DMS153 treated with DMSO at 0.1 percent for 48 hours (cell line): ENCODE measurements at regions not wholly inside any gene's neighbourhood (a gene's known extent, or its start where the extent isn't known, plus 50 kb on each side); places are given as distances from the start of the nearest gene placed in this dataset.

ENCODE experiments used
- DNase-seq: peaks from one replicate; lab custom pipeline; 2025; ENCODE audit not compliant: unreplicated experiment; lab: John Stamatoyannopoulos, UW

DNA sequence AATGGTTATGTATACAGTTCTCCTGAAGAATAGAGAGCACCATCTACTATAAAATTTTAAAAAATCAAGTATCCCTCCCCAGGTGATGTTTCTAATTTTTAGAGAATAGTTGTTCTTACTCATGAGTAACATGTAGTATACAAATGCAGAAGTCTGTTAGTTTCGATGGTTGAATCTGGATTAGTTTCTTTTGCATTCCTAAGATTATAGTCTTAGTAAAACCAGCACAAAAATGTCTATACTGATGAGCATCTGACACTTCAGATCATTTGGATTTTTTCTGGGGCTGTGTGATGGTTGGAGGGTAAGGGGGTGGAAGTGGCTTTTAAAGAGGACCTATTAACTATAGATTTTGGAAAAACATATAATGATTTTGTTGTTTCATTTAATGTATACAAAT, 167.3 kb upstream of the SGO1 start:
- DNase-seq: no peak

DNA sequence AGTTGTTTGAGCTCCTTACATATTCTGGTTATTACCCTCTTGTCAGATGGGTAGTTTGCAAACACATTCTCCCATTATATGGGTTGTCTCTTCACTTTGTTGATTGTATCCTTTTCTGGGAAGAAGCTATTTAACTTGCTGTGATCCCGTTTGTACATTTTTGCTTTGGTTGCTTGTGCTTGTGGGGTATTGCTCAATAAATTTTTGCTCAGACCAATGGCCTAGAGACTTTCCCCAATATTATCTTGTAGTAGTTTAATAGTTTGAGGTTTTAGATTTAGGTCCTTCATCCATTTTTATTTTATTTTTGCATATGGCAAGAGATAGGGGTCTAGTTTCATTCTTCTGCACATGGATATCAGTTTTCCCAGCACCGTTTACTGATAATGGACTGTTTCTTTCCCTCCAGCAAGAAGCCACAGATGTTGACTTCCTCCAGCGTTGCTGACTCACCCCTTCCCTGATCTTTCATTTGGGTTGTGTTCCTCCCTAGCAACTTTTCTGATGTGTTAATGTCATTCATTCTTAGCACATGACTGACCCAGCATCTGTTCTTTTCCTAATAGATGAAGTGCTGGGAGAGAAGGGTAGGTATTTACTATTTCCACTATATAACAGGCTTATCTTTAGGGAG, 166.7 kb upstream of the SGO1 start:
- DNase-seq: no peak

DNA sequence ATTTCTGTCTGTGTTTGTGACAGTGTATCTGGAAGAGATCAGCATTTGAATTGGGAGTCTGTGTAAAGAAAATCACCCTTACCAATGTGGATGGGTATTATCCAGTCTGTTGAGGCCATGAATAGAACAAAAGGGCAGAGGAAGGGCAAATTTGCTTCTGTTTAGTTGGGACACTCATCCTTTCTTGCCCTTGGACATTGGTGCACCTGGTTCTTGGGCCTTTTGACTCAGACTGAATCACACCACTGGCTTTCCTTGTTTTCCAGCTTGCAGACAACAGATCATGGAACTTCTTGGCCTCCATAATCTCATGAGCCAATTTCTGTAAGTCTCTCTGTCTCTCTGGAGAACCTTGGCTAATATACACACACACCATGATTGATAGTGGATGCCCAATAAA, 164.4 kb upstream of the SGO1 start:
- no peak for DNase-seq

DNA sequence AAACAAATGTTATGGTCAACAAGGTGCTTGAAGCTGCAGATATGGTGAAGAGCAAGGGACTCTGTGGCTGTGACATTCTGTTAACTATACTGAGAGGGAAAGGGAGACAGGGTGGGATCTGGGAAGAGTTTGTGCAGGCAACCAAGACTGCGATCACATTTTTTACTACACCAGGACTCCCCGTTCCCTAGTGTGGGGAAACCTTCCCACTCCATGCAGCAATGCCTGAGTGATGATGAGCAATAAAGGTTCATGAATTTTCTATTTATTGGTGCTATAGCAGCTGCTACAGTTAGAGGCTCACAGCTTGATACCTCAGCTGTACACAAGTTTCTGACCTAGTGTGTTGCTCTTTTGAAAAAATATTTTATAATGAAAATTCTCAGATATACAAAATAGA, 160.9 kb upstream of the SGO1 start:
- DNase-seq: no peak

DNA sequence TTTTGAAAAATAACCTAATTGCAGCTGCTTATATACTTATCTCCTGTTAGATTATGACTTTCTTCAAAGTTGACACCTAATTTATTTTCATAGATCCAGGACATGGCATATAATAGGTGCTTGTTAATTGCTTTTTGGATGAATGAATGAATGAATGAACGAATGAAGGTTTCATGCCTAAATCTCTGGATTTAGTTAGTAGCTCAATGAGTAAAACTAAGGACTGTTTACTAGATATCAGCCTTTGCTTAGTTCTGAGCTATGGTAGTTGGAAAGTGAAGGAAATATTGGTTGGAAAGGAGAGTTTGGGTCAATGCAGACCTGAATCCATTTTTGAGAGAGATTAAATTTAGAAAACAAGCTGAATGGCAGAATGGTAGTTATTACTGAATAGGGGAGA, 160.4 kb upstream of the SGO1 start:
- no peak for DNase-seq

DNA sequence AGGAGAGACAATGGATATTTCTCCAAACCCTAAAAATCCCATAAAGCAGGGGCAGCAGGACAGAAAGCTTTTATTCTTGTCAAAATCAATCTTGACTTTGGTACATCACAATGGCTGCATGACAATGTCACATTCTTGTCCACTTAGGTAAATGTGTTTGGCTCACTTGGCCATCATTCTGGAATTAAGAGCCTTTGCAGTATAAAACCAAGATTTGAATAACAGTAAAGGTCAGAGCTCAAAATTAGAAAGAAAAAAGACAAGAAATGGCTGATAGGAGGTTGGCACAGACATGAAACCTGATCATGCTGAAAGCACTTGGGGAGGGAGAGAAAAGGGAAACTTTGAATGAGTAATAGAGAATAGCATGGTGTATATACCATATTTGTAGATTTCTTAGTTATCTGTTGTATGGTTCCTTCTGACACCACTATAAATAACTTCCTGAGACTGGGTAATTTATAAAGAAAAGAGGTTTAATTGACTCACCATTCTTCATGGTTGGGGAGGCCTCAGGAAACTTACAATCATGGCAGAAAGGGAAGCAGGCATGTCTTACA, 158.5 kb upstream of the SGO1 start:
- DNase-seq: no peak

DNA sequence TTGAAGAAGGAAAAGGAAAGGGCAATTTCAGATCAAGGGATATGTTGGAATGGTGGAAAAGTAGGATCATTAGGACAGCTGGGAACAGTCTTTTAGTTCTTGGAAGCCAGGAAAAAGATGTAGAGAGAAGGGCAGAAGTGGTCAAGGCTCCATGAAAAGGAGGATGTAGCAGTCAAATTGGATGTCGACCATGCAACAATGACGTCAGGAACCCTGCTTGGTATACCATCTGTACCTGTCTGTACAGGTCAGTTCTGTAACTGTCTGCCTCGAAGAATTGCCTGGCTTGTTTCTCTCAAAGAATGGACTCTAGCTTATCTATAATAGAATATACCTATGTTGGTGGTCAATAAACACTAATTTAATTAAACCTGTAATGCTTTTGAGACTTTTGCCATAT, 157.8 kb upstream of the SGO1 start:
- DNase-seq: no peak

DNA sequence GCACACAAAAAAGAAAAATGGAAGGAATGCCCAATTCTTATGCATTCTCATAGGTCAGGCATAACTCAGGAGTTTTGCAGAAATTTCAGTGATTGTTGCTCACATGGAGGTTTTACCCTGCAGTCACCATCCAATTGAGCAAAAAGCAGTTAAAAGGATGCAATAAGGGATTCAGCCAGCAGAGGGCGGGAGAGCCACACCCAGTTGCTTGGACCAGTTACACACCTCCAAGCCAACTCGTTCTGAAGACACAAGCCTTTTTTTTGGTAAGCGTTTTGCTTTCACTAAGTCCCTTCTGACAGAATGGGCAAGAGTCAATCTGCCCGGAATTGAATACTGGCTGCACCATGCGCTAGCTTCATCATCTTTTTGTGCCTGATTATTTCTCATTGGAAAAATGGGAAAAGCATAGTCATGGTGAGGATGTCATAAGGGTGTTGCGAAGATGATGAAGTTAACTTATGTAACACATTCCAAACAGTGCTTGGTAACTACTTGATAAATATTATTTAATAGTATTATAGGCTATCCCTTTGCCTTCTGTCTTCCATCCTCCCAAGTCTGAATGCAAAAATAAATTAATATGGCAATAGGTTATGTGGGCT, 154.4 kb upstream of the SGO1 start:
- peak; percentile 0 for DNase-seq

DNA sequence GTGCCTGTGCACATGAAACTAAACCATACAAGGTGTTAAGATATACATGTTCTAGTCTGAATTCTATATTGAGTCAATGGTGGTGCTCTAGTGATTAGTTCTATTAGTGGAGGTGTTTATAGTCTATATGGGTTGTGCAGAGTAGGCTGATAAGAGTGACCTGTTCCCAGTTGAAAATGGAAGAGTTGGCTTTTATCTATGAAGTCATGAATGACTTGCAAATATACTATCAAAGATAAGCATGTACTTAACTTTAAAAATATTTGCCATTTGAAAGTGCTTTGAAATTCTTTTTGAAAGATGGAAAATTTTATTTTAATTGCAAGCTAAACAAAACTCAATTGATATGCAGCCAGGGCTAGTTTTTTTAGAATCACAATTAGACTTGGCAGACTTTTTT, 150.6 kb upstream of the SGO1 start:
- DNase-seq: no peak

DNA sequence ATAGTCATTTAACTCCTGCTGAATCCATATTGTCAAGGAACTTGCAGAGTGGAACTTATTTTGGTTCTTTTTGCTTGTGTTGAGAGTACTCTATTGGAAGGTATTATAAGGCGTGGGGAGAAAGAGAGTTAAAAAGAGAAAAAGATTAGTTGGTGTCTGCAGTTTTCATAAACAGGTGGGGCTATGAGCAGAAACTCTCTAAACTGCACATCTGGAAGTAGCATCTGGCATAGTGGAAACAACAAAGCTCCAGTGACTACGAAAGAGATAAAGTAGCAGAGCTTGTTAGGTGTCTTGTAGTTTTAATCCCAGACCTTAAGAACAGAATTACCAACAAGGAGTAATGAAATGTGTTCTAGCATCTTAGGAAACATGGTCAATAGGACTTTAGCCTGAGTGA, 148.8 kb upstream of the SGO1 start:
- DNase-seq: no peak

DNA sequence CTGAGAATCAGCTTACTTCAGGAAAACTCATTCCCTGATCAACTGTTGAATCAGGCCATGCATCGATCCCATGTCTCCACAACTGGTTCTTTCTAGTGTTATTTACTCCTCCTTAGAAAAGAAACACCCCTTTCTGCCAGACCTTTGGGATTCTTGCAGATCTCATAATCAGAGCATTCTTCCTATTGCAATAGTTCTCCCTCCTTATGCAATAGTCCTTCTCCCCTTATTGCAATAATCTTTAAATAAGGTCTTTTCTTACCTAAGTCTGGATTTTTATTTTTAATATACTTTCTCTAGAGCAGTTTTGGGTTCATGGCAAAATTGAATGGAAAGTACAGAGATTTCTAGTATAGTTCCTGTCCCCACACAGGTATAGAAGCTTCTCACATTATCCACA, 141.9 kb upstream of the SGO1 start:
- no peak for DNase-seq

DNA sequence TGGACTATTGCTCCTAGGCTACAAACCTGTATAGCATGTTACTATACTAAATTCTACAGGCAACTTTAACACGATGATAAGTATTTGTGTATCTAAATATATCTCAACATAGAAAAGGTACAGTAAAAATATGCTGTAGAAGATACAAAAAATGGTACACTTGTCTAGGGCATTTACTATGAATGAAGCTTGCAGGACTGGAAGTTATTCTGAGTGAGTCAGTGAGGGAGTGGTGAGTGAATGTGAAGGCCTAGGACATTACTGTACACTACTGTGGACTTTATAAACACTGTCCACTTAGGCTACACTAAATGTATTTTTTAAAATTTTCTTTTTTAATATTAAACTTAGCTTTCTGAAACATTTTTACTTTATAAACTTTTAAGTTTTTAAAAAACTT, 140.5 kb upstream of the SGO1 start:
- DNase-seq: no peak

DNA sequence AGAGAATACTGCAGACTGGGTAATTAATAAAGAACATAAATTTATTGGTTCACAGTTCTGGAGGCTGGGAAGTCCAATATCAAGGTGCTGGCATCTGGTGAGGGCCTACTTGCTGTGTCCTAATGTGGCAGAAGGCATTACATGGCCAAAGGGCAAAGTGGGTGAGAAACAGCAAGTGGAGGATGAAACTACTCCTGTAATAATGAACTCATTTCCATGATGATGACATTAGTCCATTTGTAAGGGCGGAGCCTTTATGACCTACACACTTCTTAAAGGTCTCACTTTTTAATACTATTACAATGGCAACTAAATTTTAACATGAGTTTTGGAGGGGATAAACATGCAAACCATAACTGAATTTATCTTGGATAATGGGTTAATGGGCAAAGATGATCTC, 139.6 kb upstream of the SGO1 start:
- no peak for DNase-seq

DNA sequence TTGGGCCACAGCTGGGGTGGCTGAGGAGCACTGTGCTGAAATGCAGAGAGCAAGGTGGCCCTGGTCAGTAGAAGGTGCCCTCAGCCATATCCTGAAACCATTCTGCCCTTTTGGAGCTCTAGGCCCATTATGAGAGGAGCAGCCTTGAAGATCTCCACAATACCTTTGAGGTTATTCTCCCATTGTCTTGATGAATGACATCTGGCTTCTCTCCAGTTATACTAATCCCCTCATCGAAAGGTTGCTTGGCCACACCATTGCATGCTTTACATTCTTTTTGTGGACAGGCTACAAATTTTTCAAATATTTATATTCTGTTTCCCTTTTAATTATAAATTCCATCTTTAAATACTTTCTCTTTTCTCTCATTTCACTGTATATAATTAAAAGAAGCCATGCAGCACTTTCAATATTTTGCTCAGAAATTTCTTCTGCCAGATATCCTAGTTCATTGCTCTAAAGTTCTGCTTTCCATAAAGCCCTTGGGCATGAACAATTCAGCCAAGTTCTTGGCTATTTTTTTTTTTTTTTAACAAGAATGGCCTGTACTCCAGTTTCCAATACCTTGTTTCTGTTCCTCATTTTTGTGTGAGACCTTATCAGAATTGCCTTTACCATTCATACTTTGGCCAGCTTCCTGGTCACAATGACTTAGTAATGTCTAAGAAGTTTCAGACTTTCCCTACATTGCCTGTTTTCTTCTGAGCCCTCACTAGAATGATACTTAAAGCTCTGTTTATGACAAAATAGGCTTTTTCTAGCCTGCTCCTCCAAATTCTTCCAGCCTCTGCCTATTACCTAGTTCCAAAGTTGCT, 138.9 kb upstream of the SGO1 start:
- no peak for DNase-seq

DNA sequence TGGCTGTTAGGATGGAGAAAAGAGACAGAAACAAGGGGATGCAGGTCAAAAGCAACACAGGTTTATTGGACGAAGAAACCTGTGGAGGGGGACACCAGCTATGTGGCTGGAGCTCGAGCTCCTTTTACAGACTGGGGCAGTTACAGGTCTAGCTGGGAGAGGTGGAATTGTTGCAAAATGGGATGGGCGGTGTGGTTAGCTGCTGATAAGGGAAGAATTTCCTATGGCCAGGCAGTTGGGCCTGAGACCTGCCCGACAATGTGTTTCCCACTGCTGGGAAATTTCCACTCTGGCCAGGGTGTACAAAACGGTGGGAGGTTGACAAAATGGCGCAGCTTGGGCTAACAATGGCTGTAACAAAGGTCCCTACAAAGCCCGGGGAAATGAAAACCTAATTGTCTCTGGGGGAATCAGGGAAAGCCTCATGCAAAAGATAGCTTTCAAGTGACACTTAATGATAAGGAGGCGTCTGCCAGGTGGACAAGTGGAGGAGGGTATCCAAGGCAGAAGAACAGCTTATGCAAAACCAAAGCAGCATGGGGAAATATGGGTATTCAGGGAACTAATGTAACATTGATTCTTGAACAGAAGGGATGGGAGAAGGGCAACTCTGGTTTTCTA, 137.4 kb upstream of the SGO1 start:
- no peak for DNase-seq

DNA sequence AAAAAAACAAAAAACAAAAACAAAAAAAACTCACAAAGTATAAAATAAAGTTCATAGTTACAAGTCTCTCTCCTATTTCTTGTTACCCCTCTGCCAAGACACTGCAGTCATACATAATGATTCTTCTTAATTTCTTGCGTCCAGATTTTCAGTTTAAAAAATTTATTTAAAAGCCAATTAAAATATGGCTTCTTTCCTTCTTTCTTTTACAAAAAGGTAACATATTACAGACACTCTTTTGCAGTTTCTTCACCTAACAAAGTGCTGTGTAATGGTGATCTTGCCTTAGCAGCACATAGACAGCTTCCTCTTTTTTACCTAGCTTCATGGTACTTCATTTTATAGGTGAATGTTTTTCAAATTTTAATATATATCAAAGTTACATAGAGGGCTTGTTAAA, 136.1 kb upstream of the SGO1 start:
- DNase-seq: no peak

DNA sequence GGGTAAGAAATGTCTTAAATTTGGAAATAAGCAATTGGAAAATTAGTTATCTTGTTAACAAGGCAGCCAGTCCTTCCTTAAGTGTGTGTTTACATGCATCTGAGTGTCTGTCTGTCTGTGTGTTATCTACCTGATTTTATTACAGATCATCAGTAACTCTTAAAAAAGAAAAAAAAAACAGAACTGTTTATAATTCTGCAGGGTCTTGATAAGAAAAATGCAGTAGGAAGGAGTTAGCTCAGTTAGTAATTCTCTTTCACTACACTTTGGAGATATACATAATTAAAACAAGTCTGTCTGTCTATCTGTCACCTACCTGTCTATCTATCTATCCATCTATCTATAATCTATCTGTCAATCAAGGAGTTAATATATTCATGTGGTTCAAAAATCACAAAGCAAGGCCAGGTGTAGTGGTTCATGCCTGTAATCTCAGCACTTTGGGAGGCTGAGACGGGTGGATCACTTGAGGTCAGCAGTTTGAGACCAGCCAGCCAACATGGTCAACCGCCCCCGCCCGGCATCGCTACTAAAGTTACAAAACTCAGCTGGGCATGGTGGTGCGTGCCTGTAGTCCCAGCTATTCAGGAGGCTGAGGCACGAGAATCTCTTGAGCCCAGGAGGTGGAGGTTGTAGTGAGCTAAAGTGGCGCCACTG, 135.5 kb upstream of the SGO1 start:
- DNase-seq: no peak

DNA sequence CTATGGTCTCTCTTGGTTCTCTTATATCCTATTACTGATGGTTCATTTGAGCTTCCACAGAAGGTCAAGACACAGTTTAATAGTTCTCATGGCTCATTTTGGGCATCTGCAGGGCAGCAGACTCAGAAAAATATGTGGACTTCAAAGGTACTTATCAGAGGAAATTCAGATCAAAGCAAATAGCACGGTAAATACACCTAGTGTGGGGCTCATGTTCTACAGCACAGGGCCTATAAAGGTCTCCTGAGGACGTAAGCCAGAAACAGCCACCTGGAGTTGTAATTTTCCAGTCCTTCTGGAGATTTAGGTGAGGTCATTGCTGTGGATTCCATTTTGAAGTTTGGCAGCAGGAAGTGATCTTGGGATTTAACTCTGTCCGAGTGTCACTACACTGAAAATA, 134.5 kb upstream of the SGO1 start:
- no peak for DNase-seq

DNA sequence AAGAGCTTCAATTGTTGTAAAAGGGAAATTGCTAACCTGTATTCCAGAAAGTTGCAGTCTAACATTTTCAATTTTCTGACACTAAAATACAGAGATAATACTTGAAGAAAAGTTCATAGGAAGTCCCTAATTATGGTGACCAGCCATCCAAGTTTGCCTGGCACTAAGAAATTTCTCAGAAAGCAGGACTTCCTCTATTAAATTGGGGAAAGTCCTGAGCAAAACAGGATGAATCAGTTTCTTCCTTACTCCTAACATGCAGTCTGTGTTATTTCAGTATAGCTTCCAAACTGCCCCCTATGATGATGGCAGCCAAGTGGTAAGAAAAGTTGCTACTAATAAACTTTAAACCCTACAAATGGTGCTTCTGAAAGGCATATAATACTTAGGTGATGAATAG, 133.5 kb upstream of the SGO1 start:
- DNase-seq: no peak

DNA sequence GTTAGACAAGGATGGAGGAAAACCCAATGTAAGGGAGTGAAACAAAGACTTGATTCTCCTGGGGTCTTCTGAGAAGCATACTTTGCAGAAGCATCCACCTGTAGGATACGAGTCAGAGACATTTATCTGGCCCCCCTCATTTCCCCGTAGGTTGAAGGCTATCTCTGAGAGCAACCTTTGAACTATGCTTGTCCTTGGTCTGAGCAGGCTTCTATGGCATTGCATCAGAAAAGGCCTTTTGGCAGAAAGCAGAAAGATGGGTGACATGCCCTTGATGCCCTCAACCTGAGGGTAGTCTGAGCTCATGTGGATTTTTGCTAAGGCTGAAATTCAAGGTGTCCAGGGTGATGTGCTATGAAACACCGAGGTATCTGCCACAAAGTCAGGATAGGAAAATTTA, 131.6 kb upstream of the SGO1 start:
- DNase-seq: no peak

DNA sequence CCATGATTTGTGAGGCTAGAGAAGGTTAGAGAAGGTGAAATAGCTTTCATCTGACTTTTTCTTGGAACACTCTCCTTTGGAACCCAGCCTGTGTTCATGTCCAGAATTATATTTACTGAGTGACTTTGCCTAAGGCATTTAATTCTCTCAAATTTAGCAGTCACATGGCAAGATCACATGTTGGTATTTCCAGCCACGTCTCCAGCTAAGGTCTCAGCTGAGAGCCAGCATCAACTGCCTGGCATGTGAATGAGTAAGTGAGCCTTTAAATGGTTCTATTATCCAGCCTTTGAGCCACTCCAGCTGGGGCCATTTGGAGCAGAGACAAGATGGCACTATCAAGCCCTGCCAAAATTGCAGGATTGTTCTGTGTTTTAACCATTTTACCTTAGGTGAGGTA, 130.2 kb upstream of the SGO1 start:
- DNase-seq: no peak
